Neural cell (in vitro differentiated cells): ENCODE measurements at regions not wholly inside any gene's neighbourhood (a gene's known extent, or its start where the extent isn't known, plus 50 kb on each side); places are given as distances from the start of the nearest gene placed in this dataset.

Source experiments
- H2AFZ ChIP-seq: fragments of 200-600, 300-800 bp; sonication (generic), shearing (Covaris generic); 2 replicates; pipeline ENCODE4 v1.6.0; 2014; ENCODE audit warnings: low read depth, mild to moderate bottlenecking, antibody characterized with exemption, low read length, moderate library complexity
- H3F3A ChIP-seq: fragments of 200-600 bp; shearing (Covaris generic); 2 replicates; pipeline ENCODE4 v1.6.1; 2016; ENCODE audit warnings: mild to moderate bottlenecking, moderate library complexity, mixed read lengths, antibody characterized with exemption, low read length; ENCODE audit not compliant: insufficient read depth, poor library complexity, severe bottlenecking
- H3K27ac ChIP-seq: fragments of 200-600, 300-800 bp; sonication (generic), shearing (Covaris generic); 2 replicates; pipeline ENCODE4 v1.5.1; 2014; ENCODE audit warnings: mild to moderate bottlenecking, low read length, moderate library complexity
- H3K27me3 ChIP-seq: fragments of 300-800, 200-600 bp; sonication (generic), shearing (Covaris generic); 2 replicates; pipeline ENCODE4 v1.6.0; 2014; ENCODE audit warnings: mild to moderate bottlenecking, low read depth, low read length, moderate library complexity; ENCODE audit not compliant: insufficient read depth
- H3K36me3 ChIP-seq: fragments of 300-800, 200-600 bp; sonication (generic), shearing (Covaris generic); 2 replicates; pipeline ENCODE4 v1.5.1; 2014; ENCODE audit warnings: mild to moderate bottlenecking, antibody characterized with exemption, low read length, moderate library complexity; ENCODE audit not compliant: insufficient read depth
- H3K4me2 ChIP-seq: fragments of 300-800, 200-600 bp; sonication (generic), shearing (Covaris generic); 2 replicates; pipeline ENCODE4 v1.6.0; 2014; ENCODE audit warnings: mild to moderate bottlenecking, low read length
- H3K4me3 ChIP-seq: fragments of 300-800, 200-600 bp; sonication (generic), shearing (Covaris generic); 2 replicates; pipeline ENCODE4 v1.5.1; 2014; ENCODE audit warnings: mild to moderate bottlenecking, low read length, moderate library complexity
- H3K79me2 ChIP-seq: fragments of 200-600 bp; shearing (Covaris generic); replicated peaks from 2 replicates; pipeline ENCODE4 v1.6.0; 2014; ENCODE audit warnings: mild to moderate bottlenecking, low read length, moderate library complexity; ENCODE audit not compliant: insufficient read depth
- H3K9ac ChIP-seq: fragments of 300-800, 200-600 bp; sonication (generic), shearing (Covaris generic); 2 replicates; pipeline ENCODE4 v1.6.1; 2016; ENCODE audit warnings: mild to moderate bottlenecking, low read length, mixed read lengths
- H3K9me2 ChIP-seq: fragments of 200-600 bp; shearing (Covaris generic); 2 replicates; pipeline ENCODE4 v1.6.1; 2016; ENCODE audit warnings: mild to moderate bottlenecking, low read length, mixed read lengths; ENCODE audit not compliant: insufficient read depth
- H3K9me3 ChIP-seq: fragments of 200-600, 300-800 bp; sonication (generic), shearing (Covaris generic); 2 replicates; pipeline ENCODE4 v1.6.1; 2016; ENCODE audit warnings: mild to moderate bottlenecking, mixed run types, low read length, moderate library complexity, mixed read lengths
- H4K20me1 ChIP-seq: fragments of 200-600 bp; shearing (Covaris generic); 2 replicates; pipeline ENCODE4 v1.6.1; 2016; ENCODE audit warnings: mild to moderate bottlenecking, mixed run types; ENCODE audit not compliant: insufficient read depth
- EP300 ChIP-seq: fragments of 450-650 bp; conservative IDR thresholded peaks from 2 replicates; pipeline ENCODE4 v1.6.1; 2014; ENCODE audit warnings: antibody characterized with exemption, mild to moderate bottlenecking, moderate library complexity; ENCODE audit not compliant: poor library complexity, severe bottlenecking
- EZH2 ChIP-seq: fragments of 200-600, 300-800 bp; shearing (Covaris generic), sonication (generic); IDR thresholded peaks from 2 replicates; pipeline ENCODE4 v1.6.1; 2014; ENCODE audit warnings: antibody characterized with exemption, low read length, borderline replicate concordance, mild to moderate bottlenecking; ENCODE audit not compliant: insufficient read depth, poor library complexity, severe bottlenecking
- MXI1 ChIP-seq: fragments of 450-650 bp; conservative IDR thresholded peaks from 2 replicates; pipeline ENCODE4 v1.6.1; 2014; ENCODE audit warnings: antibody characterized with exemption, mild to moderate bottlenecking; ENCODE audit not compliant: poor library complexity, severe bottlenecking
- POLR2AphosphoS5 ChIP-seq: IDR thresholded peaks from 2 replicates; pipeline ENCODE4 v1.6.1; 2012
- RAD21 ChIP-seq: fragments of 450-650 bp; conservative IDR thresholded peaks from 2 replicates; pipeline ENCODE4 v1.6.1; 2014; ENCODE audit warnings: antibody characterized with exemption, mild to moderate bottlenecking, moderate library complexity
- SMC3 ChIP-seq: fragments of 450-650 bp; conservative IDR thresholded peaks from 2 replicates; pipeline ENCODE4 v1.6.1; 2014; ENCODE audit warnings: antibody characterized with exemption, mild to moderate bottlenecking, moderate library complexity; ENCODE audit not compliant: poor library complexity
- TAF1 ChIP-seq: IDR thresholded peaks from 2 replicates; pipeline ENCODE4 v1.6.1; 2012; ENCODE audit warnings: low read depth
- TF ChIP-seq, protein P1 (sequence below): fragments of 450-650 bp; IDR thresholded peaks from 2 replicates; pipeline ENCODE4 v1.5.1; 2014; ENCODE audit warnings: antibody characterized with exemption, mild to moderate bottlenecking, moderate library complexity; ENCODE audit not compliant: poor library complexity, severe bottlenecking
- TF ChIP-seq, protein P2 (sequence below): IDR thresholded peaks from 2 replicates; pipeline ENCODE4 v1.6.1; 2012; ENCODE audit warnings: borderline replicate concordance

DNA sequence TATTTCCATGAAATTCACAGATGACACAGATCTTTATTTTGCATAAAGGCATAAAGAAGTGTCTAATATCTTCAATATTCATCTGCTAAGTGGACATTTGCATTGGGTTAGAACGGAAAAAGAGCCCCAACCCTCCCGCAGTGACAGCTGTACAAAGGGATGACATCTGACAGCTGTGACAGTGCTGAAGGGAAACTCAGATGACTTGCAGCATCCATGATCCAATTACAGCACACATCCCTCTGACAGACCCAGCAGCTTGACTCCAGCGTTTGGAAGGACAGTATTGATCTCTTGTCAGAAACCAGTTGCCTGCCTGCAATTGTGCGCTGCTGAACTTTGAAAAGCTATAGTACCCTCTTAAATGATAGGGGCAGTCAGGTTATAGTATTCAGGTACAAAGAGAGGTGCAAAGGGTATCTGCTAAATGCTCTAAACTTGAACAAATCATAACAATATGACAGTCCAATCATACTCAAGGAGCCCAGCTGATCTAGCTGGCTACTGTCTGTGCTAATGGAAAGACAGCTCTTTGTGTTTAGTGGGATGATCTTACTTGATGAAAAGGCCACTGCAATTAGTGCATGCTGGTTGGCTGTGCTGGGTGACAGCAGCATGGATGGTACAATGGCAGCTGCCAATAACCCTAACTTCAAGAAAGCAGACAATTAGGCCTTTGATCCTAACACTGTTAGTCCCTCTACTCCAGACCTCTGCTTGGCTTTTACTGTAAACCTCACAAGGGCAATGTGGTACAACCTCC, 599.2 kb downstream of the NR4A2 start:
- Histone ChIP-seq H3F3A (no peaks in the 10 kb centered on the region), H4K20me1 (no peaks in the 10 kb centered on the region), H3K4me3 (peak overlapping the region; percentile 49), H3K79me2 (no peaks in the 10 kb centered on the region), H3K4me2 (peak overlapping the region; percentile 18), H3K36me3 (no peaks in the 10 kb centered on the region), H3K9ac (no peak overlapping the region), H2AFZ (no peak overlapping the region), H3K9me3 (no peaks in the 10 kb centered on the region), H3K9me2 (no peaks in the 10 kb centered on the region), H3K27me3 (no peaks in the 10 kb centered on the region), H3K27ac (peak overlapping the region; percentile 15)
- no peak for TF ChIP-seq SMC3
- no peak for TF ChIP-seq MXI1
- TF ChIP-seq EZH2, result no peak
- peak; percentile 99 for TF ChIP-seq EP300
- no peak for TF ChIP-seq RAD21
- TF ChIP-seq TAF1, result no peak
- peak; percentile 81 for TF ChIP-seq POLR2AphosphoS5
- TF ChIP-seq, protein P1, sequence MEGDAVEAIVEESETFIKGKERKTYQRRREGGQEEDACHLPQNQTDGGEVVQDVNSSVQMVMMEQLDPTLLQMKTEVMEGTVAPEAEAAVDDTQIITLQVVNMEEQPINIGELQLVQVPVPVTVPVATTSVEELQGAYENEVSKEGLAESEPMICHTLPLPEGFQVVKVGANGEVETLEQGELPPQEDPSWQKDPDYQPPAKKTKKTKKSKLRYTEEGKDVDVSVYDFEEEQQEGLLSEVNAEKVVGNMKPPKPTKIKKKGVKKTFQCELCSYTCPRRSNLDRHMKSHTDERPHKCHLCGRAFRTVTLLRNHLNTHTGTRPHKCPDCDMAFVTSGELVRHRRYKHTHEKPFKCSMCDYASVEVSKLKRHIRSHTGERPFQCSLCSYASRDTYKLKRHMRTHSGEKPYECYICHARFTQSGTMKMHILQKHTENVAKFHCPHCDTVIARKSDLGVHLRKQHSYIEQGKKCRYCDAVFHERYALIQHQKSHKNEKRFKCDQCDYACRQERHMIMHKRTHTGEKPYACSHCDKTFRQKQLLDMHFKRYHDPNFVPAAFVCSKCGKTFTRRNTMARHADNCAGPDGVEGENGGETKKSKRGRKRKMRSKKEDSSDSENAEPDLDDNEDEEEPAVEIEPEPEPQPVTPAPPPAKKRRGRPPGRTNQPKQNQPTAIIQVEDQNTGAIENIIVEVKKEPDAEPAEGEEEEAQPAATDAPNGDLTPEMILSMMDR, result no peak
- TF ChIP-seq, protein P2, sequence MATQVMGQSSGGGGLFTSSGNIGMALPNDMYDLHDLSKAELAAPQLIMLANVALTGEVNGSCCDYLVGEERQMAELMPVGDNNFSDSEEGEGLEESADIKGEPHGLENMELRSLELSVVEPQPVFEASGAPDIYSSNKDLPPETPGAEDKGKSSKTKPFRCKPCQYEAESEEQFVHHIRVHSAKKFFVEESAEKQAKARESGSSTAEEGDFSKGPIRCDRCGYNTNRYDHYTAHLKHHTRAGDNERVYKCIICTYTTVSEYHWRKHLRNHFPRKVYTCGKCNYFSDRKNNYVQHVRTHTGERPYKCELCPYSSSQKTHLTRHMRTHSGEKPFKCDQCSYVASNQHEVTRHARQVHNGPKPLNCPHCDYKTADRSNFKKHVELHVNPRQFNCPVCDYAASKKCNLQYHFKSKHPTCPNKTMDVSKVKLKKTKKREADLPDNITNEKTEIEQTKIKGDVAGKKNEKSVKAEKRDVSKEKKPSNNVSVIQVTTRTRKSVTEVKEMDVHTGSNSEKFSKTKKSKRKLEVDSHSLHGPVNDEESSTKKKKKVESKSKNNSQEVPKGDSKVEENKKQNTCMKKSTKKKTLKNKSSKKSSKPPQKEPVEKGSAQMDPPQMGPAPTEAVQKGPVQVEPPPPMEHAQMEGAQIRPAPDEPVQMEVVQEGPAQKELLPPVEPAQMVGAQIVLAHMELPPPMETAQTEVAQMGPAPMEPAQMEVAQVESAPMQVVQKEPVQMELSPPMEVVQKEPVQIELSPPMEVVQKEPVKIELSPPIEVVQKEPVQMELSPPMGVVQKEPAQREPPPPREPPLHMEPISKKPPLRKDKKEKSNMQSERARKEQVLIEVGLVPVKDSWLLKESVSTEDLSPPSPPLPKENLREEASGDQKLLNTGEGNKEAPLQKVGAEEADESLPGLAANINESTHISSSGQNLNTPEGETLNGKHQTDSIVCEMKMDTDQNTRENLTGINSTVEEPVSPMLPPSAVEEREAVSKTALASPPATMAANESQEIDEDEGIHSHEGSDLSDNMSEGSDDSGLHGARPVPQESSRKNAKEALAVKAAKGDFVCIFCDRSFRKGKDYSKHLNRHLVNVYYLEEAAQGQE, result no peak

DNA sequence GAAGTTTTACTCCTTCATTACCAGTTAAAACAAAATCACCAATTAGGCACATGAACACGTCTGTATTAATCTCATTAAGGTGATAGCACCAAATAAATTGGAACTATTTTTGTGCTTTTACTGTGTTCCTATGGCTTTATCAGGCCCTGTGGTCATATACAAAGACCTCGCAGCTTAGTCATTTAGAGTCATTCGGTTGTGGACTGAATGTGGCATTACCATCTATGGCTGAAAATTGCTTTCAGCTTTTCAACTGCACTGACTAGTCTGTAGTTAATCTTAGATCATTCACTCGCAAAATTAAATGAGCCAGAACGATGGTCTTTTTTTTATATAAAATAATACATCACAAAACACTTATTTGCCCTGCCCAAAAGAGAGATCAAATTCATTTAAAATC, 601.7 kb downstream of the NR4A2 start:
- Histone ChIP-seq H3F3A (no peaks in the 10 kb centered on the region), H3K36me3 (no peaks in the 10 kb centered on the region), H3K9me2 (no peaks in the 10 kb centered on the region), H3K27me3 (no peaks in the 10 kb centered on the region), H3K27ac (no peak overlapping the region), H3K79me2 (no peaks in the 10 kb centered on the region), H3K4me3 (no peak overlapping the region), H2AFZ (no peak overlapping the region), H3K4me2 (no peak overlapping the region), H4K20me1 (no peaks in the 10 kb centered on the region), H3K9me3 (no peaks in the 10 kb centered on the region), H3K9ac (no peak overlapping the region)
- TF ChIP-seq RAD21, result no peak
- TF ChIP-seq TAF1, result no peak
- TF ChIP-seq EP300, result no peak
- TF ChIP-seq SMC3, result no peak
- TF ChIP-seq, protein P1, result no peak
- TF ChIP-seq, protein P2, result no peak
- TF ChIP-seq EZH2, result no peak
- no peak for TF ChIP-seq MXI1
- no peak for TF ChIP-seq POLR2AphosphoS5
